PC-3 (cell line): ENCODE measurements at regions not wholly inside any gene's neighbourhood (a gene's known extent, or its start where the extent isn't known, plus 50 kb on each side); places are given as distances from the start of the nearest gene placed in this dataset.

Experiments used
- CTCF ChIP-seq: fragments of 300-600 bp; sonication (generic); conservative IDR thresholded peaks from 2 replicates; pipeline ENCODE4 v1.5.1; 2017; ENCODE audit warnings: antibody characterized with exemption, low read depth, mild to moderate bottlenecking, low read length
- EZH2 ChIP-seq: fragments of 300-600 bp; sonication (generic); IDR thresholded peaks from one replicate; pipeline ENCODE4 v1.6.1; 2017; ENCODE audit warnings: antibody characterized with exemption, mild to moderate bottlenecking, low read length; ENCODE audit not compliant: unreplicated experiment

GRCh38 chr15:27677951-27678350 is 421.2 kb downstream of the OCA2 start:
- TF ChIP-seq CTCF (no peak), EZH2 (no peak)
